ENCODE measurements at regions not wholly inside any gene's neighbourhood (a gene's known extent, or its start where the extent isn't known, plus 50 kb on each side); places are given as distances from the start of the nearest gene placed in this dataset.
"Not testable (repeated sequence)": the region's sequence is repeated elsewhere in the genome, so short reads cannot be mapped to it uniquely, and the experiment has no call there.

DNA sequence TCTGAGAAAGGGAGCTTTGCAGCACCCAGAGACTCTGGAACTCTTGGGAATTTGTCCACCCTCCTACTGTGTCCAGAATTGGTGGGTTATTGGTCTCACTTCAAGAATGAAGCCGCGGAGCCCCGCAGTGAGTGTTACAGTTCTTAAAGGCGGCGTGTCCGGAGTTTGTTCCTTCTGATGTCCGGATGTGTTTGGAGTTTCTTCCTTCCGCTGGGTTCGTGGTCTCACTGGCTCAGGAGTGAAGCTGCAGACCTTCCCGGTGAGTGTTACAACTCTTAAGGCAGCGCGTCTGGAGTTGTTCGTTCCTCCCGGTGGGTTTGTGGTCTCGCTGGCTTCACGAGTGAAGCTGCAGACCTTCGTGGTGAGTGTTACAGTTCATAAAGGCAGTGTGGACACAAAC, 824.7 kb downstream of the LRRTM4 start:
- DNase-seq (ENCODE audit: low read depth) = not testable (repeated sequence)

- no peak for DNase-seq (ENCODE audit: low read depth)
These were observed 829.3 kb downstream of the LRRTM4 start for GRCh38 chr2:76692908-76693307.

DNA sequence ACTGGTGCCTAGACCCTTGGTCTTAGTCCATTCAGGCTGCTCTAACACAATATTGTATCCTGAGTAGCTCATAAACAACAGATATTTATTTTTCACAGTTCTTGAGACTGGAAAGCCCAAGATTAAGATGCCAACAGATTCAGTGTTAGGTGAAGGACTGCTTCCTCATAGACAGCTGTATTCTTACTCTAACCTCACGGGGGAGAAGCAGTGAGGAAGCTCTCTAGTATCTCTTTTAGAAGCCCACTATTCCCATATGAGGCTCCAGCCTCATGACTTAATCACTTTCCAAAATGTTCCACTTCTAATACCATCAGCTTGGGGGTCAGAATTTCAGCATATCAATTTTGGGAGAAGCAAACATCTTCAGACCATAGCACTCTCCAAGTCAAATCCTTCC, 833.4 kb downstream of the LRRTM4 start:
- DNase-seq (ENCODE audit: low read depth) = no peak

DNA sequence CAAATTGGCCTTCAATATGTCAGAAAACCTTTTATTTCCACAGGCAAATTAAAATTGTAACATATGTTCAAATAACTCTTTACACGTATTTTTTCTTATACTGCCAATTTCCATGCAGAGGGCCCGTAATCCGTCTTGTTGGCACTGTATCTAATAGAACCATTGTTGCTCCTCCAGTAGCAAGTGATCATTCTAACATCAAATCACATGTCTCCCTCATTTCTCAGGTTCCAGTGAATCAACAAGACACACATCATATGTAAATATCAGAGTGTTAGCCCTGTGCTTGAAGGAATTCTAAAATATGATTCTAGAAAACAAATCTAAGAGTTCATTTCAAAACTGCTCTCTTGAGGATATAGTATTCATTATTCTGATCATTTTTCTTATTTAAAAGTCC, 834.3 kb downstream of the LRRTM4 start:
- no peak for DNase-seq (ENCODE audit: low read depth)

DNA sequence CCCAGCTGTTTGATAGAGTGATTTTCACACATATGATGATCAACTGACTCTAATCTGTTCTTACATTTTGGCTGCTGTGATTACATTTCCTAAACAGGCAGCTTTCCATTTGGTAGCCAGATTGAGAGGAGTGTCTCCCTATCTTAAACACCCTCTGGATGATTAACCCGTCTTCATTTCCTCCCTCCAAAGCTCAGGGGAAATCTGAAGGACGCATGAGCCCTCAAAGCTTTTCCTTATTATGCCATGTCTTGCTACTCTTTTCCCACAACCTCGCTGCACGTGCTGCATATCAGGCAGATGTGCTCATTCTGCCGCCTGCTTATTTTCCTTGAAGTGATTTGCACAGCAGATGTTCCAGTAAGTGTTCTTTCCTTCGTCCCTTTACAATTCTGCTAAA, 837.4 kb downstream of the LRRTM4 start:
- DNase-seq (ENCODE audit: low read depth) = no peak

- DNase-seq (ENCODE audit: low read depth) = no peak
These were observed 843.2 kb downstream of the LRRTM4 start for GRCh38 chr2:76679025-76679396.

DNA sequence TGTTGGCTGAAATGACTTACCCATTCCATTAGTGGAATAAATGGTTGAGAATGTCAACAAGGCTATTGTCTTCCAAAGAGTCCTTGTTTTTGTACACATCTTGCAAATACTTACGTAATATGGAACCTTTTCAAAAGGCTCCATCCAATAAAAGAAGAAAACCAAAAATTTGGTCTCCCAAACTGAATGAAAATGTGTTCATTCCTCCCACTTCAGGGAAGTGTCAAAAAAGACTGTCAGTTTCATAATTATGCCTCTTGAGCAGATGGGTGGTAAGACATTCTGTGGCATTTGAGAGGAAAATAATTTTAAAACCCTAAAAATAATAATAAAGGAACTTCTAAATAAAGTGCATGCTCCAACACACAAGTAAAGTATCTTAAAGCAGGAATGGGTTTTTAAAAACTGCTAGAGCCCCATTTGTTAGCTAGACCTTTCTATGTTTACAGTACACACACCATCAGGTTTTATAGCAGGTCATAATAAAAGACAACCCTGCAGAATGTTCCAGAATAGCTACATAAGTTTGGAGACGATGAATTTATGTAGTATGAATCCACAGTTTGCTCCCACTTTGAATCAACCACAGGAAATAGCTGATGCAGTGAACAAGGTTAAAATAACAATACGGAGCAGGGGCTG, 843.7 kb downstream of the LRRTM4 start:
- no peak for DNase-seq (ENCODE audit: low read depth)

GRCh38 chr2:76675212-76675611, 847.0 kb downstream of the LRRTM4 start:
- DNase-seq (ENCODE audit: low read depth) = no peak

GRCh38 chr2:76672798-76673197, 849.4 kb downstream of the LRRTM4 start:
- DNase-seq (ENCODE audit: low read depth) = no peak

DNA sequence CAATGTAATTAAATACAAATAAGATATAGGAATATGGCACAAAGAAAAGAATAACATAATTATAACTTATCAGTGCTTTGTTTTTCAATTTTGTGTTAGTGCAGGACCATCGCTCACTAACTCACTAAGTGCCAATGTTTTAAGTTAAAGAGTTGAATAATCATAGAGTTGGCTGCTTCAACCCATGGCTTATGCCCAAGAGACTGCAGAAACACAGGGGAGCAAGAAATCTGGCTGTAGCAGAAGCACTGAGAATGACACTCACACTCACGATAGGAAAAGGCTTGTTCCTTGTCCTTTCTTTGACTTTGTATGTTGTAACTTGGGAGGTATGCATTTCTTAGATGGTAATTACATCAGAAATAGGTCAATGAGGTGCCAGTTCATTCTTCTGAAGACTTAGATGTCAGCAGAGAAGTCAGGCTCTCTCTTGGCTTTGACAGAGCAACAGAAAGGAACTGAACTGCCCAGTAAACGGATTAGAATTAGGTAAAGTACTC, 852.2 kb downstream of the LRRTM4 start:
- DNase-seq (ENCODE audit: low read depth) = no peak

DNA sequence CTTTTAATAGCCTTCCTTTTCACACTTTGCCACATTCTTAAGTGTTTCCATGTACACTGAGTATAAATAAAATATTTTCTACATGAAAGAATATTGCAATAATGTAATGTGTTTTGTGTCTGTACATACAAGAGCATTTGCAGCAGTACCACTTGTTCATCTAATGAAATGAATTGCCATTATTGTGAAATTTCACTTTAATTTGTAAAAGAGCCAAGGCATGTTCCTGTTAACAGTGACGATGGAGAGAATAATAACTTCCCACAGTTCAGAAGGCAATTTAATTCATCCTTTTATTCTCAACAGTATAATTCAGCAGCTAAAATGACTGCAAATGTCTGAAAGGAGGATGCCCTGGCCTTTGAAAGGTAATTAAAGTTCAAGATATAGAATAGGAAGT, 853.9 kb downstream of the LRRTM4 start:
- no peak for DNase-seq (ENCODE audit: low read depth)

DNA sequence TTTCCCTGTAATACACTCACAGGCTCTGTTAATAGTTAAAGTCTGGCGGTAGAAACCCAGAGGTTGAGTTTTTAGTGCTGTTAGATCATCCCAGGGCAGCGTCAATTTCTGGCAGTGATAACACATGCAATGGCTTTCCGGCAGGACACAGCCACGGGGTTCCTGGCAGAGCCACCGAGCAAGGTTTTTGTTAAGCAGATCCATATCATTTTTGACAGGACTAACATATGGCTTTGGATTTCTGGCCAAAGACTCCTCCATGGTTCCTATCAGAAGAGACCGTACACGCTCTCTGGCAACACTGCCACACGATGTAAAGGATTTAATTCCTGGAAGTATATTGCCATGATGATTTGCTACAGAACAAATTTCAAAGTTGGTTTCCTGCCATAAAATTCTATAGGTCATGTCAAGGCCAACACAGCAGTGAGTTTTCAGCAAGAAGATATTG, 854.3 kb downstream of the LRRTM4 start:
- no peak for DNase-seq (ENCODE audit: low read depth)

GRCh38 chr2:76642129-76642528, 880.0 kb downstream of the LRRTM4 start:
- no peak for DNase-seq (ENCODE audit: low read depth)

GRCh38 chr2:76641506-76641905, 880.7 kb downstream of the LRRTM4 start:
- no peak for DNase-seq (ENCODE audit: low read depth)

- DNase-seq (ENCODE audit: low read depth) = no peak
These were observed 881.3 kb downstream of the LRRTM4 start for GRCh38 chr2:76640905-76641304.

DNA sequence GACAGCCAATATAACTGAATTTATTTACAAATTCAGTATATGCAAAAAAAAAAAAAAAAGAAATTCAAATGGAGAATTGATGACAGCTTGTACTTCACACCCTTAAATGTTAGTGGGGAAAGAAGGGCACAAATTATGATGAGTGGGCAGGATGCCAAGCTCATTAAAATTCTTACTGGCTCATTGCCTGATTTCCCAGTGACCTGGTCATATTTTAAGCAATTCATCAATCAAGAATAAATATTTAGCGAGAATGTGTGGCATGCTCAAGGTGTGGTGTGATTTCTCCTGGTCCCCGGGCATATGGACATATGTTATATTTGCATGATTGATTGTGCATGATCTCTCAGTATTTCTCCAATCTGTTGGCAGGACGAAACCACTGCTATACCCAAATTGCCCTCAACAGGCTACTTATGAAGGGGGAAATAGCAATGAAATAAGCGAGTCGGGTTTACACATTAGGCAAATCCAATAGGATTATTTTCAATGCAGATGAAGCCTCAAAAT, 883.0 kb downstream of the LRRTM4 start:
- DNase-seq (ENCODE audit: low read depth) = no peak

DNA sequence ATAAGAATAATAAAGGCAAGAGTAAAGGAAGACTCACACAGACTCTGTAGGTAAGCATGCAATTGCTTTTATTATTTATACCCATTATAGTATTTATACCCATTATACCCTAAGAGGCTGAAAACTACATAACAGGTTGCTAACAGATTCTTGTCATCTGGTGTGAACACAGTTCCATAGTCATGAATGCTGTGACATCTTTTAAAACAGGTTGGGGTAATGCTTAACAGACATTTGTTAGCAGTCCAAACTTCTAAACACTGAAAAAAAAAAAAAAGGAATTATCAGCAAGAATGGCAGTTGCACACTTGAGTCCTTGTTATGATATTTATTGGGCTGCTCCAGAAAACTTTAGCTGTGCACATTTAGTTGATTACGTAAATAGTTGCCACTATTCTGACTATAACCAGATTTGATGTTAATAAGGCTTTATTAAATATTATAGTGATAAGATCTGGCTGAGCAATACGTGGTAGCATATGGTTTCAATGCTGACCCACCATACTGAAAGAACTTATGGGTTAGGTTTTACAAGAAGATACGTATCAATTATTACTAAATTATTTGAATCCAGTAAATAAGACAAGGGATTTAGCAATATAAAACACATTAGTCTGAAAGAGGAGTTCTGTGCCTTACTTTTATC, 888.8 kb downstream of the LRRTM4 start:
- no peak for DNase-seq (ENCODE audit: low read depth)

DNA sequence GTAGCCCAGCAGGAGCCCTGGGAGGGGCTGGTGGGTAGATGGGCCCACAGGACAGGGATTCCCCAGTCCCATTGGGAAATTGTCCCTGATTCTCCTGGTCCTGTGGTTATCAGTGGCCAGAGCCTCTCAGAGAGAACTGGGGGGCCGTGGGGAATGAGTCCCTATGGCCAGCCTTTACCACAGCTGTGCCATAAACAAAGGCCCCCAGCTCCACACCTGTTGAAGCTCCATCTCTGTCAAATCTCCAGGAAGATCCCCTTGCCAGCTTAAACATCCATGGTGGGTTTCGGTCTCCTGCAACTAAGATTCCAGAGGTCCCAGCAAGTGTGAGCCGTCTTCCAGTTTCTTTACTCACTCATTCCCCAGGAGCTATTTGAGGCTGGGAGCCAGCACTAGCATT, 897.1 kb downstream of the LRRTM4 start:
- DNase-seq (ENCODE audit: low read depth) = no peak

GRCh38 chr2:76613330-76613729, 902.6 kb upstream of the GCFC2 start:
- DNase-seq (ENCODE audit: low read depth) = no peak

- DNase-seq (ENCODE audit: low read depth) = no peak
These were observed 902.0 kb upstream of the GCFC2 start for GRCh38 chr2:76612764-76613163.

DNA sequence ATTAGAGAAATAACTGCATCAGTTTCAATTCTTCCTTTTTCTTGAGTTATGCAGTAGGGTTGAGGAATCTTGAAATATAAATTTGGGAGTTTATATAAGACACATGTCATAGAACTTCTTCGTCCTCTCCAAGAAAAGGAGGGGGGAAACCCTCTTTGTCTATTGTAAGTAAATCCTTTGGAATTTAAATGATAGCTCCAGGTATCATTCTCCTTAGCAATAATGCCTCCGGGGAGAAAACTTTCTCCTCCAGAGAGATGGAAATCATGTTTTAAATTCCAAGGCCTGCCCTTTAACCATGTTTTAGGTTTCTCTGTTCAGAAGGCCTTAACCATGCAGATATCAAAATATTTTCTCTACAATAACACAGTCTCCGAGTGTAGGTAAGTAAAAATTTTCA, 899.7 kb upstream of the GCFC2 start:
- DNase-seq (ENCODE audit: low read depth) = no peak

- peak; percentile 42 for DNase-seq (ENCODE audit: low read depth)
These were observed 889.1 kb upstream of the GCFC2 start for GRCh38 chr2:76599732-76600368.

DNA sequence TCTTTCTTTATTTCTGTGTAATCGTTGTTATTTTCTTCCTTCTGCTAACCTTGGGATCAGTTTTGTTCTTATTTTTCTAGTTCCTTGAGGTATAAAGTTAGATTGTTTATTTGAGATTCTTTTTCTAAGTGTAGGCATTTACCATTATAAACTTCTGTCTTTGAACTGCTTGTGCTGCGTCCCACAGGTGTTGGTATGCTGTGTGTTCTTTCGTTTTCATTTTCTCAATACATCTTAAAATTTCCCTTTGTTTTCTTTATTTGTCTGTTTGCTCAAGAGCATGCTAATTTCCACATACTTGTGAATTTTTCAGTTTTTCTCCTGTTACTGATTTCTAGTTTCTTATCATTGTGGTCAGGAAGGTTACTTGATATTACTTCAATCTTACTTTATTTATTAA, 873.8 kb upstream of the GCFC2 start:
- no peak for DNase-seq (ENCODE audit: low read depth)

Data from HS-27A (cell line).